ENCODE measurements at regions not wholly inside any gene's neighbourhood (a gene's known extent, or its start where the extent isn't known, plus 50 kb on each side); places are given as distances from the start of the nearest gene placed in this dataset.
"Not testable (repeated sequence)": the region's sequence is repeated elsewhere in the genome, so short reads cannot be mapped to it uniquely, and the experiment has no call there.

DNA sequence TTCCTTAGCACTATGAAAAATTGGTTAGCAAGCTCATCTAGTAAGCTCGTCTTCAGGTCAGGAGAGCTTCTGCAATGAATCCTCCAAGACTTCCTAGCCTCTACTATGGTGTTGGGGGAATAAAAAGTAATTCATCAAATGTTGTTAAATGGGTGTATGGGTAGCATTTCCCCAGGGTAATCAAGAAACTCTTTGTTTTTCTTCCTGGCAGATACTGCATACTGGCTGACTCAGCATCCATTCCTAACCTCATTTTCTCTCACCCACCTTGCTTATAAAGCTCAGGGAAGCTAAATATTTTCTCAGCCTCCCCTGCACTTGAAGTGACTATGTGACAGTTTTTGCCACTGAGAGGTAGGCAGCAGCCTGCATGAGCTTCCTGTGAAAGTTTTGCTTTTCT lies 83.4 kb downstream of the MAB21L3 start:
- H3K9me3 ChIP-seq = no peaks in the 10 kb centered on the region
- no peaks in the 10 kb centered on the region for H3K36me3 ChIP-seq
- TF ChIP-seq POLR2AphosphoS5 (IDR thresholded peaks at IDR 0.05) (no peak), EP300 (IDR thresholded peaks at IDR 0.05) (no peak), POLR2A (IDR thresholded peaks at IDR 0.05) (no peak)
- TF ChIP-seq, protein P1, sequence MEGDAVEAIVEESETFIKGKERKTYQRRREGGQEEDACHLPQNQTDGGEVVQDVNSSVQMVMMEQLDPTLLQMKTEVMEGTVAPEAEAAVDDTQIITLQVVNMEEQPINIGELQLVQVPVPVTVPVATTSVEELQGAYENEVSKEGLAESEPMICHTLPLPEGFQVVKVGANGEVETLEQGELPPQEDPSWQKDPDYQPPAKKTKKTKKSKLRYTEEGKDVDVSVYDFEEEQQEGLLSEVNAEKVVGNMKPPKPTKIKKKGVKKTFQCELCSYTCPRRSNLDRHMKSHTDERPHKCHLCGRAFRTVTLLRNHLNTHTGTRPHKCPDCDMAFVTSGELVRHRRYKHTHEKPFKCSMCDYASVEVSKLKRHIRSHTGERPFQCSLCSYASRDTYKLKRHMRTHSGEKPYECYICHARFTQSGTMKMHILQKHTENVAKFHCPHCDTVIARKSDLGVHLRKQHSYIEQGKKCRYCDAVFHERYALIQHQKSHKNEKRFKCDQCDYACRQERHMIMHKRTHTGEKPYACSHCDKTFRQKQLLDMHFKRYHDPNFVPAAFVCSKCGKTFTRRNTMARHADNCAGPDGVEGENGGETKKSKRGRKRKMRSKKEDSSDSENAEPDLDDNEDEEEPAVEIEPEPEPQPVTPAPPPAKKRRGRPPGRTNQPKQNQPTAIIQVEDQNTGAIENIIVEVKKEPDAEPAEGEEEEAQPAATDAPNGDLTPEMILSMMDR (IDR thresholded peaks at IDR 0.05) = no peak
- no peaks in the 10 kb centered on the region for H3K4me1 ChIP-seq
- peak in 1 of 2 donors; percentile 8 for DNase-seq
- 57 to 80% (median 69%) methylated on average over 1 of the region's 1 CpG for WGBS, 5 donors
- H3K4me3 ChIP-seq = no peak overlapping the region
- H3K27me3 ChIP-seq = no peaks in the 10 kb centered on the region
- intact Hi-C loops (cut with DNase I; ENCODE audit: low total_unique reads) = no loop called here
- H3K27ac ChIP-seq = no peak overlapping the region

DNA sequence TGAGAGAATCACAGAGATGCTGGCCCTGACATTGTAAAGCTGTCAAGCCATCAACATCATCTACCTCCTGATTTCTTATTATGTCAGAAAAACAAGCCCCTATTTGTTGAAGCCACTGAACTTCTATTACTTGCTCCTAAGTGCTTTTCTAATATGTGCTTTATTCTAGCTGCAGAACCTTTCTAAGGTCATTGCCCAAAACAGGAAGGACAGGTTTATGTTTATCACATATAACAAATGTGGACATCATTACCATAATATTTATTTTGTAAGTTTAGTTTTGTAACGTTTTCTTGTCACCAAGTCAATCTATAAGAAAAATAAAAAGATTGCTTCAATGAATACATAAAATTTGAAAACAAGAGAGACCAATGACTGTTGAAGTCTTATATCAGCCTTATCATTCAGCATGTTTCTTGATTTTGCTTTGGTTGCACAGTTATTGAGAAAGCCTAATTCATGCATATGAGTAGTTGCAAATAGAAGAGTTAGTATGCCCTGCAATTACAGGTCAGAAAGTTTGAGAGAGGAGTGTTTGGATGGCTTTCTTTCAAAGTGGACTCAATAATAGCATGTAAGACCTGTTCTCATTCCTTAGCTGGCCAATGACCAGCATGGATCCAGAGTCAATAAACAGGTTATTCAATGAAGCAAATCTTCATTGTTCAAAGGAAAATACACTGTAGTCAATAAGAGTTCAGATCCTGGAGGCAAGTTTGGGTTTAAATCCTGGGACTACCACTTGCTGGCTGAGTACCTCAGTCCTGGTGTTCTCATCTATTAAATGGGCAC lies 84.1 kb downstream of the MAB21L3 start:
- TF ChIP-seq POLR2AphosphoS5 (IDR thresholded peaks at IDR 0.05) (no peak), POLR2A (IDR thresholded peaks at IDR 0.05) (no peak), EP300 (IDR thresholded peaks at IDR 0.05) (no peak)
- TF ChIP-seq, protein P1 (IDR thresholded peaks at IDR 0.05) = no peak
- DNase-seq = peak in 1 of 2 donors; percentile 36
- Histone ChIP-seq H3K4me3 (no peak overlapping the region), H3K4me1 (no peaks in the 10 kb centered on the region), H3K36me3 (no peaks in the 10 kb centered on the region), H3K27me3 (no peaks in the 10 kb centered on the region), H3K27ac (no peak overlapping the region), H3K9me3 (no peaks in the 10 kb centered on the region)
- WGBS, 5 donors = 6 to 13% (median 9%) methylated on average over 1 of the region's 1 CpG
- intact Hi-C loops (cut with DNase I; ENCODE audit: low total_unique reads) = no loop called here

DNA sequence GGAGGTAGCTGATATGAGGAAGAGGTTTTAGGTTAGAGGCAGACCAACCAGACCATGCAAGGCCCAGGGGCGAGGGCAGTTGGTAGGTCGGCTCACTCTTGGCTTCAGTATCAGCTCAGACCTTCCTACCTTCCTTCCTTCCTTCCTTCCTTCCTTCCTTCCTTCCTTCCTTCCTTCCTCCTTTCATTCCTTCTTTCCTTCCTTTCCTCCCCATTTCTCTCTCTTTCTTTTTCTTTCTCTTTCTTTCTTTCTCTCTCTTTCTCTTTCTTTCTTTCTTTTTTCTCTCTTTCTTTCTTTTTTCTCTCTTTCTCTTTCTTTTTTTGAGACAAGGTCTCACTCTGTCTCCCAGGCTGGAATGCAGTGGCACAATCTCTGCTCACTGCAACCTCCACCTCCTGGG lies 89.1 kb downstream of the MAB21L3 start:
- H3K27ac ChIP-seq; H3K27me3 ChIP-seq; DNase-seq; H3K4me1 ChIP-seq; intact Hi-C loops (cut with DNase I; ENCODE audit: low total_unique reads); H3K4me3 ChIP-seq; H3K36me3 ChIP-seq; H3K9me3 ChIP-seq: not testable (repeated sequence)
- WGBS, 5 donors = 70 to 91% (median 82%) methylated on average over 2 of the region's 2 CpGs

DNA sequence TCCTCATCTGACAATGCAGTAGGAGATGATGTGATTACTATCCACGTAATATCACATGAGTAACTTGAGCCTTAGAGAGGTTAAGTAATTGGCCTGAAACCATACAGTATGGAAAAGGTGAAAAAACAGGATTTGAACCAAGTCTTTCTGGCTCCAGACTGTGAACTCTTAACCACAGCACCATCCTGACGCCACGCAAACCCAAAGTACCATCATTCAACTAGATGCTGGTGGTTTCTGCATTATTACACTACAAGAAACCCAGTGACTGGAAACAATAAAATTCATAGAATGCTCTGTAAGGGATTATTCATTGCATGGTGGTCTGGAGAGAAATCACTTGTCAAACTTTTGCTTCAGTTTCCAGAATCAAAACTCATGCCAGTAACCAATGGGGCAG lies 90.7 kb downstream of the MAB21L3 start:
- no peak overlapping the region for H3K27ac ChIP-seq
- TF ChIP-seq POLR2A (IDR thresholded peaks at IDR 0.05) = no peak
- TF ChIP-seq, protein P1 (IDR thresholded peaks at IDR 0.05) = no peak
- TF ChIP-seq EP300 (IDR thresholded peaks at IDR 0.05) = no peak
- TF ChIP-seq POLR2AphosphoS5 (IDR thresholded peaks at IDR 0.05) = no peak
- no peaks in the 10 kb centered on the region for H3K4me1 ChIP-seq
- intact Hi-C loops (cut with DNase I; ENCODE audit: low total_unique reads) = no loop called here
- H3K36me3 ChIP-seq = no peaks in the 10 kb centered on the region
- H3K9me3 ChIP-seq = no peaks in the 10 kb centered on the region
- no peak for DNase-seq
- 81 to 93% (median 91%) methylated on average over 3 of the region's 3 CpGs for WGBS, 5 donors
- no peak overlapping the region for H3K4me3 ChIP-seq
- no peaks in the 10 kb centered on the region for H3K27me3 ChIP-seq

DNA sequence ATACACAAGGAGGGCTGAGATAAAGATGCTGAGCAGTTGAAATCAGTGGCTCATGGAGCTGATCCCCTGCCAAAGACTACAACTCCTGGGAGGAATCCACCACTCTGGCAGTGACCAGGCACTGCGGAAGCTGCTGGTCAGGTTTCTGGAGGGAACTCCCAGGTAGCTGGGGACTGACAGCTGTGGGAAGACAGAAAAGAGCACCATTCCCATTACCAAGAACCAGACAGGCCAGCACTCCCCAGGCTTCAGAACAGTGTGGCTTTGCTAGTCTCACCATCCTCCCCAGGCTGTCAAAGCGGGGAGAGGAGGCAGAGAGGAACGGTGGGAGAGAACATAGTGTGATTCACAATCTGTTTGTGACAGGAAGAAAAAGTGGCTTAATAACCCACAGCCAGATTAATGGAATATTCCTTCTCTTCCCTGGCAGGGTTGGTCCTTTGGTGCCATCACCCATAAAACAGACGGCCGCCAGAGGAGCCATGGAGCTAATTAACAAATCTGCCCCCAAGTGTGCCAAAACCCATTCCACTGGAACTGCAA lies 92.1 kb downstream of the MAB21L3 start:
- no peaks in the 10 kb centered on the region for H3K36me3 ChIP-seq
- no peaks in the 10 kb centered on the region for H3K27me3 ChIP-seq
- no peak for TF ChIP-seq POLR2AphosphoS5 (IDR thresholded peaks at IDR 0.05)
- TF ChIP-seq, protein P1 (IDR thresholded peaks at IDR 0.05) = no peak
- no peak for TF ChIP-seq EP300 (IDR thresholded peaks at IDR 0.05)
- TF ChIP-seq POLR2A (IDR thresholded peaks at IDR 0.05) = no peak
- peak in 1 of 2 donors; percentile 50 for DNase-seq
- H3K4me3 ChIP-seq = no peak overlapping the region
- H3K4me1 ChIP-seq = no peaks in the 10 kb centered on the region
- H3K9me3 ChIP-seq = no peaks in the 10 kb centered on the region
- WGBS, 5 donors = 54 to 70% (median 63%) methylated on average over 5 of the region's 5 CpGs
- intact Hi-C loops (cut with DNase I; ENCODE audit: low total_unique reads) = no loop called here
- H3K27ac ChIP-seq = no peak overlapping the region
